Muscle of leg (tissue), 3 donors: ENCODE measurements at regions not wholly inside any gene's neighbourhood (a gene's known extent, or its start where the extent isn't known, plus 50 kb on each side); places are given as distances from the start of the nearest gene placed in this dataset.
A peak's percentile ranks its signal among the peaks of the same experiment; 100 is the strongest.

Experiments used
- DNase-seq: peaks from one replicate; pipeline ENCODE4 v3.0.0; 2013
- H3K27ac ChIP-seq: one replicate; pipeline ENCODE4 v1.5.1; 2013; ENCODE audit warnings: mild to moderate bottlenecking, low read length, control low read depth
- H3K27me3 ChIP-seq: one replicate; pipeline ENCODE4 v1.6.1; 2013; ENCODE audit warnings: low read length; ENCODE audit not compliant: control insufficient read depth, insufficient read depth
- H3K36me3 ChIP-seq: one replicate; pipeline ENCODE4 v1.6.1; 2013; ENCODE audit warnings: low read length; ENCODE audit not compliant: control insufficient read depth, insufficient read depth
- H3K4me1 ChIP-seq: one replicate; pipeline ENCODE4 v1.6.1; 2013; ENCODE audit warnings: low read length; ENCODE audit not compliant: control insufficient read depth, insufficient read depth
- H3K4me3 ChIP-seq: one replicate; pipeline ENCODE4 v1.5.1; 2013; ENCODE audit warnings: low read length, control low read depth
- H3K9me3 ChIP-seq: replicated peaks from 2 replicates; pipeline ENCODE4 v1.6.1; 2013; ENCODE audit warnings: low read depth, low read length; ENCODE audit not compliant: control insufficient read depth
- WGBS: methylation state at CpG from one replicate; pipeline ENCODE4 v1.1.5; 2013; ENCODE audit warnings: missing lambda C conversion rate; ENCODE audit not compliant: insufficient coverage; 5-methylcytosine and 5-hydroxymethylcytosine counted together

- H3K4me1 ChIP-seq, result no peaks in the 10 kb centered on the region
- no peaks in the 10 kb centered on the region for H3K9me3 ChIP-seq
- no peaks in the 10 kb centered on the region for H3K36me3 ChIP-seq
- H3K27me3 ChIP-seq, result no peaks in the 10 kb centered on the region
- DNase-seq, result peak; percentile 23
- WGBS, result no CpG with 5 or more reads among the region's 1 CpG
- no peak overlapping the region for H3K4me3 ChIP-seq
- H3K27ac ChIP-seq, result no peak overlapping the region
These were observed 500.8 kb downstream of the SLITRK6 start for GRCh38 chr13:85298387-85298924.

GRCh38 chr13:85288698-85289097, 510.5 kb downstream of the SLITRK6 start:
- no peaks in the 10 kb centered on the region for H3K9me3 ChIP-seq
- DNase-seq, result no peak
- no peaks in the 10 kb centered on the region for H3K27me3 ChIP-seq
- no peaks in the 10 kb centered on the region for H3K36me3 ChIP-seq
- no peak overlapping the region for H3K27ac ChIP-seq
- WGBS, result 83% methylated on average over 1 of the region's 1 CpG
- H3K4me3 ChIP-seq, result no peak overlapping the region
- no peaks in the 10 kb centered on the region for H3K4me1 ChIP-seq

GRCh38 chr13:85287528-85287927, 511.7 kb downstream of the SLITRK6 start:
- Histone ChIP-seq H3K4me1 (no peaks in the 10 kb centered on the region), H3K27ac (no peak overlapping the region), H3K4me3 (no peak overlapping the region), H3K9me3 (no peaks in the 10 kb centered on the region), H3K36me3 (no peaks in the 10 kb centered on the region), H3K27me3 (no peaks in the 10 kb centered on the region)
- DNase-seq, result no peak

GRCh38 chr13:85286081-85286480, 513.1 kb downstream of the SLITRK6 start:
- no CpG with 5 or more reads among the region's 1 CpG for WGBS
- peak; percentile 24 for DNase-seq
- no peaks in the 10 kb centered on the region for H3K4me1 ChIP-seq

GRCh38 chr13:85284349-85284748, 514.9 kb downstream of the SLITRK6 start:
- Histone ChIP-seq H3K9me3 (no peaks in the 10 kb centered on the region), H3K27me3 (no peaks in the 10 kb centered on the region), H3K36me3 (no peaks in the 10 kb centered on the region), H3K4me1 (no peaks in the 10 kb centered on the region), H3K4me3 (no peak overlapping the region), H3K27ac (no peak overlapping the region)
- DNase-seq, result no peak
- no CpG with 5 or more reads among the region's 2 CpGs for WGBS

More at GRCh38 chr13:85286081-85286480, 513.1 kb downstream of the SLITRK6 start:
- no peaks in the 10 kb centered on the region for H3K27me3 ChIP-seq
- no peak overlapping the region for H3K4me3 ChIP-seq
- H3K36me3 ChIP-seq, result no peaks in the 10 kb centered on the region
- no peak overlapping the region for H3K27ac ChIP-seq
- no peaks in the 10 kb centered on the region for H3K9me3 ChIP-seq

GRCh38 chr13:85283408-85283807, 515.8 kb downstream of the SLITRK6 start:
- Histone ChIP-seq H3K27me3 (no peaks in the 10 kb centered on the region), H3K4me3 (no peak overlapping the region), H3K36me3 (no peaks in the 10 kb centered on the region), H3K27ac (no peak overlapping the region), H3K4me1 (no peaks in the 10 kb centered on the region), H3K9me3 (no peaks in the 10 kb centered on the region)
- DNase-seq, result no peak

GRCh38 chr13:85282876-85283275, 516.3 kb downstream of the SLITRK6 start:
- no peaks in the 10 kb centered on the region for H3K4me1 ChIP-seq
- no peak overlapping the region for H3K27ac ChIP-seq
- H3K36me3 ChIP-seq, result no peaks in the 10 kb centered on the region
- 7% methylated on average over 2 of the region's 2 CpGs for WGBS
- no peaks in the 10 kb centered on the region for H3K27me3 ChIP-seq
- H3K4me3 ChIP-seq, result no peak overlapping the region
- DNase-seq, result no peak
- H3K9me3 ChIP-seq, result no peaks in the 10 kb centered on the region

- Histone ChIP-seq H3K9me3 (no peaks in the 10 kb centered on the region), H3K27ac (no peak overlapping the region), H3K27me3 (no peaks in the 10 kb centered on the region), H3K36me3 (no peaks in the 10 kb centered on the region), H3K4me3 (no peak overlapping the region), H3K4me1 (no peaks in the 10 kb centered on the region)
- DNase-seq, result peak; percentile 21
- no CpG with 5 or more reads among the region's 2 CpGs for WGBS
These were observed 520.4 kb downstream of the SLITRK6 start for GRCh38 chr13:85278851-85279250.

GRCh38 chr13:85277748-85278147, 521.5 kb downstream of the SLITRK6 start:
- WGBS, result no CpG with 5 or more reads among the region's 1 CpG

GRCh38 chr13:85266771-85267170, 532.4 kb downstream of the SLITRK6 start:
- H3K4me3 ChIP-seq, result no peak overlapping the region
- no peak overlapping the region for H3K27ac ChIP-seq
- no peak for DNase-seq
- H3K36me3 ChIP-seq, result no peaks in the 10 kb centered on the region
- 83% methylated on average over 1 of the region's 2 CpGs for WGBS
- no peaks in the 10 kb centered on the region for H3K9me3 ChIP-seq
- no peaks in the 10 kb centered on the region for H3K4me1 ChIP-seq
- no peaks in the 10 kb centered on the region for H3K27me3 ChIP-seq

More at GRCh38 chr13:85277748-85278147, 521.5 kb downstream of the SLITRK6 start:
- H3K27ac ChIP-seq, result no peak overlapping the region
- no peak for DNase-seq
- no peaks in the 10 kb centered on the region for H3K9me3 ChIP-seq
- H3K4me3 ChIP-seq, result no peak overlapping the region
- no peaks in the 10 kb centered on the region for H3K4me1 ChIP-seq
- H3K27me3 ChIP-seq, result no peaks in the 10 kb centered on the region
- no peaks in the 10 kb centered on the region for H3K36me3 ChIP-seq

- no peak overlapping the region for H3K27ac ChIP-seq
- H3K36me3 ChIP-seq, result no peaks in the 10 kb centered on the region
- WGBS, result 33% methylated on average over 1 of the region's 1 CpG
These were observed 532.9 kb downstream of the SLITRK6 start for GRCh38 chr13:85266331-85266730.

More at GRCh38 chr13:85266331-85266730, 532.9 kb downstream of the SLITRK6 start:
- Histone ChIP-seq H3K27me3 (no peaks in the 10 kb centered on the region), H3K9me3 (no peaks in the 10 kb centered on the region), H3K4me3 (no peak overlapping the region), H3K4me1 (no peaks in the 10 kb centered on the region)
- no peak for DNase-seq
